ENCODE measurements at regions not wholly inside any gene's neighbourhood (a gene's known extent, or its start where the extent isn't known, plus 50 kb on each side); places are given as distances from the start of the nearest gene placed in this dataset.
"Not testable (repeated sequence)": the region's sequence is repeated elsewhere in the genome, so short reads cannot be mapped to it uniquely, and the experiment has no call there.

DNA sequence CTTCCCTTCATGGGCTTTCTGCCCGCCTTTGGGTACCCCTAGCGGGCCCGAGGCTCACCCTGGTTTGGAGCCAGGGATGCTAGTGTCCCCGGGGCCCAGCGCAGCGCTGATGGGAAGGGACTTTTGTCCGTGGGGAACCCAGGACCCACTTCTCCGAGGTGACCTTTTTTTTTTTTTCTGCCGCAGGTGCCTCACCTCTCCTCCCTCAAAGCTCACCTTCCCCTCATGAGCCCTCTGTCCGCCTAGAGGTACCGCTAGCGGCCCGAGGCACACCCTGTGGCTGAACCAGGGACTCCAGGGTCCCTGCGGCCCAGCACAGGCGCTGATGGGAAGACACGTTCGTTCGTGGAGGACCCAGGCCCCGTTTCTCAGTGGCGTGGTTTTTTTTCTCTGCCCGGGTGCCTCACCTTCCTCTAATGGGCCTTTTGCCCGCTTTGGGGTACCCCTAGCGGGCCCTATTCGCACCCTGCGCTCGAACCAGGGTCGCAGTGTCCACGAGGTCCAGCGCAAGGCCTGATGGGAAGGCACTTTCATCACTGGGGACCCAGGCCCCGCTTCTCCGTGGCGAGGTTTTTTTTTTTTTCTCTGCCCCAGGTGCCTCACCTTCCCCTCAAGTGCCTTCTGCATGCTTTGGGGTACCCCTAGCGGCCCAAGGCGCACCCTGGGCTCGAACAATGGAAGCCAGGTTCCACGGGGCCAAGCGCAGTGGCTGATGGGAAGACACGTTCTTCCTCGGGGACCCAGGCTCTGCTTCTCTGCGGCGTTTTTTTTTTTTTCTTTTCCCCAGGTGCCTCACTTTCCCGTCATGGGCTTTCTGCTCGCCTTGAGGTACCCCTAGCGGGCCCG lies 1481.6 kb upstream of the TPTE start:
- not testable (repeated sequence) for TF ChIP-seq CCAR2 (IDR thresholded peaks at IDR 0.05; ENCODE audit: low read depth, low read length); POLR2A (conservative IDR thresholded peaks at IDR 0.05); TBL1XR1 (IDR thresholded peaks at IDR 0.05; ENCODE audit: low read length in 2 of 2); ZC3H4 (CRISPR knock-in tag; IDR thresholded peaks at IDR 0.05; ENCODE audit: borderline replicate concordance); SMC3 (conservative IDR thresholded peaks at IDR 0.05; ENCODE audit: insufficient read depth, low read depth, low read length)
